ENCODE measurements at regions not wholly inside any gene's neighbourhood (a gene's known extent, or its start where the extent isn't known, plus 50 kb on each side); places are given as distances from the start of the nearest gene placed in this dataset.
"Not testable (repeated sequence)": the region's sequence is repeated elsewhere in the genome, so short reads cannot be mapped to it uniquely, and the experiment has no call there.

GRCh38 chr2:210922419-210922818, 366.0 kb downstream of the CPS1 start:
- no peaks in the 10 kb centered on the region for H3K27me3 ChIP-seq (ENCODE audit: insufficient read depth, low read length)
- H3K27ac Mint-ChIP-seq: no peak overlapping the region

DNA sequence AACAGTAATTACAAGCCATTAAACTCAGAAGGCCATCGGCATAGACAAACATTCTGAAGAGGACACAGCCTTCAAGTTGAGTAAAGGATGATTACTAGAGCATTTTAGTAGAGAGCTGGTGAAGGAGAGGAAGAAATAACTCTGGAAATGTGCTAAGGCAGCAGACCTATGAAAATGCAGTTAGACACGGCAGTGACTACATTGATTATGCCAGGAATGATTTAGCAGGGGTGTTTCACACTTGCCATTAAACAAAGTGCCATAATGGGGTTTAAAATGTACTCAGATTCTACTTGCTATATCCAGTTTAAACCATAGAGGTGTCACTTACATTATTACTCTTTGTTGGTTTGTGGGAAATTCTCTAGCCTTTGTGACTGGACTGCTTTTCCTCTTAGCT, 372.3 kb downstream of the CPS1 start:
- Mint-ChIP-seq H3K36me3 (no peaks in the 10 kb centered on the region), H3K4me3 (no peak overlapping the region), H3K27ac (no peak overlapping the region), H3K9me3 (peaks cover 0 to 9% (median 2%) of the 10 kb centered on the region in 8 donors), H3K27me3 (no peaks in the 10 kb centered on the region), H3K4me1 (no peaks in the 10 kb centered on the region)
- POLR2A ChIA-PET (ENCODE audit: partially characterized antibody): no interaction called here
- no peak overlapping the region for H3K27ac ChIP-seq (ENCODE audit: low read depth, low read length)
- no peaks in the 10 kb centered on the region for H3K27me3 ChIP-seq (ENCODE audit: insufficient read depth, low read length)
- CTCF ChIA-PET (ENCODE audit: partially characterized antibody): no interaction called here
- no peak for DNase-seq
- no peak overlapping the region for H3K4me3 ChIP-seq (ENCODE audit: low read length in 2 of 2)
- intact Hi-C loops (cut with micrococcal nuclease): no loop called here
- no peaks in the 10 kb centered on the region for H3K36me3 ChIP-seq (ENCODE audit: insufficient read depth, low read length)
- H3K4me1 ChIP-seq (ENCODE audit: insufficient read depth, low read length): no peaks in the 10 kb centered on the region
- H3K9me3 ChIP-seq (ENCODE audit: control insufficient read depth in 1 of 2, low read length in 2 of 2): no peaks in the 10 kb centered on the region

More at GRCh38 chr2:210922419-210922818, 366.0 kb downstream of the CPS1 start:
- POLR2A ChIA-PET (ENCODE audit: partially characterized antibody): no interaction called here
- no peaks in the 10 kb centered on the region for H3K4me1 Mint-ChIP-seq
- H3K27me3 Mint-ChIP-seq: no peaks in the 10 kb centered on the region
- intact Hi-C loops (cut with micrococcal nuclease): no loop called here
- Histone ChIP-seq H3K27ac (ENCODE audit: low read depth, low read length) (no peak overlapping the region), H3K4me1 (ENCODE audit: insufficient read depth, low read length) (no peaks in the 10 kb centered on the region), H3K36me3 (ENCODE audit: insufficient read depth, low read length) (no peaks in the 10 kb centered on the region), H3K4me3 (ENCODE audit: low read length in 2 of 2) (no peak overlapping the region), H3K9me3 (ENCODE audit: control insufficient read depth in 1 of 2, low read length in 2 of 2) (no peaks in the 10 kb centered on the region)
- H3K4me3 Mint-ChIP-seq: no peak overlapping the region
- no peak for DNase-seq
- H3K9me3 Mint-ChIP-seq: peaks cover 0 to 11% (median 4%) of the 10 kb centered on the region in 8 donors
- CTCF ChIA-PET (ENCODE audit: partially characterized antibody): no interaction called here
- H3K36me3 Mint-ChIP-seq: no peaks in the 10 kb centered on the region

DNA sequence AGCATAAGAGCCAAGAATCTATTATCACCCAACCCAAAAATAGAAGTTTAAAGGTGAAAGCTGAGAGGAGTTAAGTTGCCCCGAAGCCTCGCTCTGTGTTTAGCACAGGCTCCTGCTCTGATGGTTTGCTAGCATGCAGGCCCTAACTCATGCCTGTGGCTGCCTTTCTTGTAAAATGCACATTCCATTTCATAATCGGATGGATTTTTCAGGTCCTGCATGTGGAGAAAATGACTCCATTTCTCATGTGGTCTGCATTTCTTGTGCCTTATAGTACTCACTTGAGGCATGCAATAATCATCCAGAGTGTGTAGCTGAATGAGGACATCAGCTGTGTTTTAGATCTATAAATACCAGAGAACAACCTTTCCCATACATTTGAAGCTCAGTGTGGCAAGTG, 381.8 kb downstream of the CPS1 start:
- no peaks in the 10 kb centered on the region for H3K36me3 Mint-ChIP-seq
- intact Hi-C loops (cut with micrococcal nuclease): no loop called here
- no peak for DNase-seq

DNA sequence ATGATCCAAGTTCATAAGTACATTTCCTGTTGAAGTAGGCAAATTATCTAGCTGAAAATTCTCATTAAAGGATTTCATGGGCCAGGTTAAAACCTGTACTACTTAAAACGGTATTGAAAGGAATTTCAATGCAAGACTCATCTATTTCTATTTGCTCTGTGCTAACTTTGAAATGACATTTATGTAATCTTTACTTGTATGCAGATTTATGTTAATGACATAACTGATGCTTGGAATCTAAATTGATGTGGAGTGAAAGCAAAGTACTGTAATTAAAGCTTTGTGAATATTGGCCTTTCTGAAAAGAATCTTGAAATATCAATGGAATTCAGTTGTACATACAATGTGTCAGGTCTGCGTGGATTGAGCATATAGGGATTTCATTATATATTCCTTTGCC, 390.0 kb downstream of the CPS1 start:
- ChIA-PET POLR2A (ENCODE audit: partially characterized antibody) (no interaction called here), CTCF (ENCODE audit: partially characterized antibody) (no interaction called here)
- Histone ChIP-seq H3K4me1 (ENCODE audit: insufficient read depth, low read length) (no peaks in the 10 kb centered on the region), H3K27ac (ENCODE audit: low read depth, low read length) (no peak overlapping the region), H3K4me3 (ENCODE audit: low read length in 2 of 2) (no peak overlapping the region), H3K27me3 (ENCODE audit: insufficient read depth, low read length) (no peaks in the 10 kb centered on the region), H3K36me3 (ENCODE audit: insufficient read depth, low read length) (no peaks in the 10 kb centered on the region), H3K9me3 (ENCODE audit: control insufficient read depth in 1 of 2, low read length in 2 of 2) (no peaks in the 10 kb centered on the region)
- Mint-ChIP-seq H3K27me3 (no peaks in the 10 kb centered on the region), H3K27ac (no peak overlapping the region), H3K4me1 (no peaks in the 10 kb centered on the region), H3K9me3 (peaks cover 0 to 5% (median 0%) of the 10 kb centered on the region in 8 donors), H3K4me3 (no peak overlapping the region), H3K36me3 (no peaks in the 10 kb centered on the region)
- intact Hi-C loops (cut with micrococcal nuclease): no loop called here
- no peak for DNase-seq

More for the DNA sequence above, 381.8 kb downstream of the CPS1 start:
- H3K9me3 ChIP-seq (ENCODE audit: control insufficient read depth in 1 of 2, low read length in 2 of 2): no peaks in the 10 kb centered on the region
- H3K9me3 Mint-ChIP-seq: peaks cover 0 to 18% (median 0%) of the 10 kb centered on the region in 8 donors
- H3K4me1 Mint-ChIP-seq: no peaks in the 10 kb centered on the region
- ChIA-PET CTCF (ENCODE audit: partially characterized antibody) (no interaction called here), POLR2A (ENCODE audit: partially characterized antibody) (interaction anchor here (0.6 kb wide), 1 partner anchor 67 kb away, joined by 3 read pairs; no protein-coding TSS in a partner anchor)
- no peak overlapping the region for H3K4me3 ChIP-seq (ENCODE audit: low read length in 2 of 2)
- H3K27me3 Mint-ChIP-seq: no peaks in the 10 kb centered on the region
- no peaks in the 10 kb centered on the region for H3K27me3 ChIP-seq (ENCODE audit: insufficient read depth, low read length)
- H3K4me1 ChIP-seq (ENCODE audit: insufficient read depth, low read length): no peaks in the 10 kb centered on the region
- H3K27ac Mint-ChIP-seq: no peak overlapping the region
- H3K4me3 Mint-ChIP-seq: no peak overlapping the region
- no peak overlapping the region for H3K27ac ChIP-seq (ENCODE audit: low read depth, low read length)
- H3K36me3 ChIP-seq (ENCODE audit: insufficient read depth, low read length): no peaks in the 10 kb centered on the region

- H3K27me3 ChIP-seq (ENCODE audit: insufficient read depth, low read length); CTCF ChIA-PET (ENCODE audit: partially characterized antibody); H3K27ac Mint-ChIP-seq; H3K4me3 Mint-ChIP-seq; H3K36me3 ChIP-seq (ENCODE audit: insufficient read depth, low read length); H3K27me3 Mint-ChIP-seq; H3K4me1 Mint-ChIP-seq; H3K4me1 ChIP-seq (ENCODE audit: insufficient read depth, low read length); DNase-seq; H3K36me3 Mint-ChIP-seq; intact Hi-C loops (cut with micrococcal nuclease); H3K4me3 ChIP-seq (ENCODE audit: low read length in 2 of 2); H3K9me3 Mint-ChIP-seq; H3K27ac ChIP-seq (ENCODE audit: low read depth, low read length); POLR2A ChIA-PET (ENCODE audit: partially characterized antibody); H3K9me3 ChIP-seq (ENCODE audit: control insufficient read depth in 1 of 2, low read length in 2 of 2): not testable (repeated sequence)
Observed at GRCh38 chr2:210950434-210951060, 394.1 kb downstream of the CPS1 start.

- H3K27ac Mint-ChIP-seq: no peak overlapping the region
- H3K9me3 ChIP-seq (ENCODE audit: control insufficient read depth in 1 of 2, low read length in 2 of 2): no peaks in the 10 kb centered on the region
- H3K9me3 Mint-ChIP-seq: peaks cover 0 to 5% (median 2%) of the 10 kb centered on the region in 8 donors
- no peak overlapping the region for H3K4me3 Mint-ChIP-seq
- H3K27me3 Mint-ChIP-seq: no peaks in the 10 kb centered on the region
- H3K36me3 Mint-ChIP-seq: no peaks in the 10 kb centered on the region
- intact Hi-C loops (cut with micrococcal nuclease): no loop called here
- H3K4me1 ChIP-seq (ENCODE audit: insufficient read depth, low read length): no peaks in the 10 kb centered on the region
- H3K4me3 ChIP-seq (ENCODE audit: low read length in 2 of 2): no peak overlapping the region
- no peaks in the 10 kb centered on the region for H3K4me1 Mint-ChIP-seq
- ChIA-PET POLR2A (ENCODE audit: partially characterized antibody) (no interaction called here), CTCF (ENCODE audit: partially characterized antibody) (no interaction called here)
- no peaks in the 10 kb centered on the region for H3K36me3 ChIP-seq (ENCODE audit: insufficient read depth, low read length)
- no peaks in the 10 kb centered on the region for H3K27me3 ChIP-seq (ENCODE audit: insufficient read depth, low read length)
- no peak overlapping the region for H3K27ac ChIP-seq (ENCODE audit: low read depth, low read length)
- DNase-seq: no peak
Observed at GRCh38 chr2:210954386-210954907, 398.0 kb downstream of the CPS1 start.

DNA sequence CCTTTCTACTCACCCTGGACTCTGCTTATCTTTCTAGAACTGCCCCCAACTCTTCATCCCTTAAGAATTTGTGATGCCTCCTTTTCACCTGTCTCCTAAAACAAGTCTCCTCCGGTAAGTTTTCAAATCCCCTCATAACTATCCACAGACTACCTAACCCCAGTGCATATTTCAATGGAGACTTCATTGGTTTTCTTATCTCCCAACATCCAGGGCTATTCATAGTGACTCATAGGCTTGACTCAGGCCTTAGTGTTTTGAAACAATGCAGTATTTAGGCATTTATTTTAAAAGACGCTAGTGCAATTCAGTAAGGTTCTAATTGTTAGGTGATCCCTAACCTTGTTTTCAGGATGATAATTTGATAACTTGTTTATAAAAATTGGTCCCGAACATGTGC, 399.2 kb downstream of the CPS1 start:
- Histone ChIP-seq H3K27ac (ENCODE audit: low read depth, low read length) (no peak overlapping the region), H3K4me1 (ENCODE audit: insufficient read depth, low read length) (no peaks in the 10 kb centered on the region), H3K36me3 (ENCODE audit: insufficient read depth, low read length) (no peaks in the 10 kb centered on the region), H3K9me3 (ENCODE audit: control insufficient read depth in 1 of 2, low read length in 2 of 2) (no peaks in the 10 kb centered on the region), H3K4me3 (ENCODE audit: low read length in 2 of 2) (no peak overlapping the region), H3K27me3 (ENCODE audit: insufficient read depth, low read length) (no peaks in the 10 kb centered on the region)
- DNase-seq: no peak
- H3K4me1 Mint-ChIP-seq: no peaks in the 10 kb centered on the region
- no peaks in the 10 kb centered on the region for H3K36me3 Mint-ChIP-seq
- H3K9me3 Mint-ChIP-seq: peaks cover 0 to 5% (median 2%) of the 10 kb centered on the region in 8 donors
- H3K27me3 Mint-ChIP-seq: no peaks in the 10 kb centered on the region
- CTCF ChIA-PET (ENCODE audit: partially characterized antibody): no interaction called here
- POLR2A ChIA-PET (ENCODE audit: partially characterized antibody): no interaction called here
- no peak overlapping the region for H3K27ac Mint-ChIP-seq
- intact Hi-C loops (cut with micrococcal nuclease): no loop called here
- H3K4me3 Mint-ChIP-seq: no peak overlapping the region

DNA sequence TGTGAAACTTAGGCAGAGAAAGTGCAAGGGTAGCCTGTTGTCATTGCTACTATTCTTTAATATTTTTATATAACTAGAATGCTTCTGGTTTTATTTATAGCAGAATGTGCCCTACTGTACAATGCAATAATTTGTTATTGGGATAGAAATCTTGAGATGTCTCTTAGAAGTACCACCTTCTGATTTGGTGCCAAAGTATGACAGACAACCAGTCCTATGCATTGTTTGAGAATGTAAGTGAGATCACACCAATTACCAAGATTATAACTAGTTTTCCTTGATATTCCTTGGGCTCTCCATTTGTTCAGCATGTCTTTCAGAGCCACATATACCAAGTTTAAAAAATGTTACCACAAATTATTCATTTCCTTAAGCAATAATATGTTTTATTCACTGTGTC, 399.7 kb downstream of the CPS1 start:
- no peak overlapping the region for H3K4me3 Mint-ChIP-seq
- no peak overlapping the region for H3K27ac ChIP-seq (ENCODE audit: low read depth, low read length)
- ChIA-PET CTCF (ENCODE audit: partially characterized antibody) (no interaction called here), POLR2A (ENCODE audit: partially characterized antibody) (no interaction called here)
- no peaks in the 10 kb centered on the region for H3K27me3 Mint-ChIP-seq
- H3K27me3 ChIP-seq (ENCODE audit: insufficient read depth, low read length): no peaks in the 10 kb centered on the region
- no peaks in the 10 kb centered on the region for H3K9me3 ChIP-seq (ENCODE audit: control insufficient read depth in 1 of 2, low read length in 2 of 2)
- no peaks in the 10 kb centered on the region for H3K36me3 Mint-ChIP-seq
- DNase-seq: no peak
- no peaks in the 10 kb centered on the region for H3K36me3 ChIP-seq (ENCODE audit: insufficient read depth, low read length)
- no peaks in the 10 kb centered on the region for H3K4me1 Mint-ChIP-seq
- intact Hi-C loops (cut with micrococcal nuclease): no loop called here
- peaks cover 0 to 5% (median 2%) of the 10 kb centered on the region in 8 donors for H3K9me3 Mint-ChIP-seq
- H3K4me3 ChIP-seq (ENCODE audit: low read length in 2 of 2): no peak overlapping the region
- no peak overlapping the region for H3K27ac Mint-ChIP-seq
- no peaks in the 10 kb centered on the region for H3K4me1 ChIP-seq (ENCODE audit: insufficient read depth, low read length)

Measured in CD4-positive, alpha-beta memory T cell (primary cell).